Left lung (tissue), 4 donors: ENCODE measurements at regions not wholly inside any gene's neighbourhood (a gene's known extent, or its start where the extent isn't known, plus 50 kb on each side); places are given as distances from the start of the nearest gene placed in this dataset.
"Not testable (repeated sequence)": the region's sequence is repeated elsewhere in the genome, so short reads cannot be mapped to it uniquely, and the experiment has no call there.

ENCODE experiments used
- ATAC-seq: fragments of 200-7000 bp; cut with Tn5 transposase; one replicate; pipeline ENCODE4 v1.9.1; 2020; ENCODE audit warnings: moderate library complexity
- DNase-seq, 4 donors: peaks; one replicate each; pipeline ENCODE4 v3.0.0-alpha.2; 2013 to 2020
- H3K27ac ChIP-seq, 2 donors: fragments of 200-600 bp; sonication (generic) in 1 of 2; one replicate each; pipeline versions ENCODE4 v1.5.0 to v1.8.0; 2020 to 2021
- H3K27me3 ChIP-seq, 2 donors: fragments of 200-600 bp; sonication (generic) in 1 of 2; one replicate each; pipeline versions ENCODE4 v1.5.0 to v1.8.0; 2020 to 2021
- H3K36me3 ChIP-seq, 2 donors: fragments of 200-600 bp; sonication (generic) in 1 of 2; one replicate each; pipeline versions ENCODE4 v1.5.0 to v1.8.0; 2020 to 2021
- H3K4me1 ChIP-seq, 2 donors: fragments of 200-600 bp; one replicate each; pipeline ENCODE4 v1.8.0; 2021
- H3K4me3 ChIP-seq, 2 donors: fragments of 200-600 bp; sonication (generic) in 1 of 2; one replicate each; pipeline versions ENCODE4 v1.5.0 to v1.8.0; 2020 to 2021; ENCODE audit warnings: mild to moderate bottlenecking in 1 of 2
- H3K9me3 ChIP-seq, 2 donors: fragments of 200-600 bp; sonication (generic) in 1 of 2; one replicate each; pipeline versions ENCODE4 v1.5.0 to v1.8.0; 2020 to 2021
- intact Hi-C, 2 donors: fragments of 100-400 bp; cut with DNase I; formaldehyde crosslinking; loops; one replicate each; pipeline versions ENCODE4 v1.11.2 to v1.14.2; 2022
- TF ChIP-seq, protein P1 (sequence below), 2 donors: fragments of 200-600 bp; sonication (generic) in 1 of 2; IDR thresholded peaks; one replicate each; pipeline versions ENCODE4 v1.5.0 to v1.8.0; 2021; ENCODE audit warnings: antibody characterized with exemption in 2 of 2
- donor health status: DM: no; HTN: yes; CAD: no.
- donor health status: DM: no; HTN: no; CAD: no.

DNA sequence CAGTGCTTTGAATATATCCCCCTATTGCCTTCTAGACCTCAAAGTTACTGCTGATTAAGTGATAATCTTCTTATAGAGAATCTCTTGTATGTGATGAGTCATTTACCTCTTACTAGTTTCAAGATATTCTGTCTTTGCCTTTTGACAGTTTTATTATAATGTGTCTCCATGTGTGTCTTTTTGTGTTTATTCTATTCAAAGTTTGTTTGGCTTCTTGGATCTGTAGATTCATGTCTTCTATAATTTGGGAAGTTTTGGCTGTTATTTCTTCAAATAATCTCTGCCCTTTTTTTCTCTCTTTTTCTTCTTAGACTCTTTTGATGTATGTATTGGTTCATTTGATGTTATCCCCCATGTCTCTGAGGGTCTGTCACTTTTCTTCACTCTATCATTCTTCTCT lies 915.7 kb upstream of the GRIA3 start:
- no peak overlapping the region for H3K4me3 ChIP-seq
- ATAC-seq (no peak), DNase-seq (no peak)
- H3K27me3 ChIP-seq: no peaks in the 10 kb centered on the region
- H3K9me3 ChIP-seq: no peaks in the 10 kb centered on the region
- H3K27ac ChIP-seq: no peak overlapping the region
- no peaks in the 10 kb centered on the region for H3K4me1 ChIP-seq
- H3K36me3 ChIP-seq: no peaks in the 10 kb centered on the region
- intact Hi-C loops: no loop called here
- TF ChIP-seq, protein P1, sequence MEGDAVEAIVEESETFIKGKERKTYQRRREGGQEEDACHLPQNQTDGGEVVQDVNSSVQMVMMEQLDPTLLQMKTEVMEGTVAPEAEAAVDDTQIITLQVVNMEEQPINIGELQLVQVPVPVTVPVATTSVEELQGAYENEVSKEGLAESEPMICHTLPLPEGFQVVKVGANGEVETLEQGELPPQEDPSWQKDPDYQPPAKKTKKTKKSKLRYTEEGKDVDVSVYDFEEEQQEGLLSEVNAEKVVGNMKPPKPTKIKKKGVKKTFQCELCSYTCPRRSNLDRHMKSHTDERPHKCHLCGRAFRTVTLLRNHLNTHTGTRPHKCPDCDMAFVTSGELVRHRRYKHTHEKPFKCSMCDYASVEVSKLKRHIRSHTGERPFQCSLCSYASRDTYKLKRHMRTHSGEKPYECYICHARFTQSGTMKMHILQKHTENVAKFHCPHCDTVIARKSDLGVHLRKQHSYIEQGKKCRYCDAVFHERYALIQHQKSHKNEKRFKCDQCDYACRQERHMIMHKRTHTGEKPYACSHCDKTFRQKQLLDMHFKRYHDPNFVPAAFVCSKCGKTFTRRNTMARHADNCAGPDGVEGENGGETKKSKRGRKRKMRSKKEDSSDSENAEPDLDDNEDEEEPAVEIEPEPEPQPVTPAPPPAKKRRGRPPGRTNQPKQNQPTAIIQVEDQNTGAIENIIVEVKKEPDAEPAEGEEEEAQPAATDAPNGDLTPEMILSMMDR (IDR thresholded peaks at IDR 0.05): no peak

DNA sequence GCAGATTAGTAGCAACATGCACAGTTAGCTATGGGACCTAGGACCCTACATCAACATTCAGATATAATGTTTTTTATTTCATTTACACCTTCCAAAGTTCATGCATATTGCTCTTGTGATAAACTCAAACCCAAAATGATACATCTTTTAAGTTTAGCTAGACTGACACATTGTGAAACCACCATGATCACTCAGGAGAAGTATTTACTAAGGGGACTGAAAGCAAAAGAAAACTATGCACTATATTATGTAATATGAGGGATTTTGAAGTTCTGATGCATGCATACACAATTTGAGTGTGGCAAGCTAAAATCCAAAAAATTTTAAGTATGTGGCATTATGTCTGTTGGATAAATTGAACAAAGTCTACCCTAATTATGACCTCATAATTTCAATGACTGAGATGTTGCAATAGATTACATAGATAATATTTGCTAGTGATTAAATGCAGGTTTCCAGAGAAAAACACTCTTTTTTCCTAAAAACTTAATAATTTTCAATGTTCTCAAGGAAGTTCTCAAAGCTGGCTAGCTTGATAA lies 914.8 kb upstream of the GRIA3 start:
- Histone ChIP-seq H3K27me3 (no peaks in the 10 kb centered on the region), H3K9me3 (no peaks in the 10 kb centered on the region), H3K36me3 (no peaks in the 10 kb centered on the region), H3K4me1 (no peaks in the 10 kb centered on the region), H3K27ac (no peak overlapping the region), H3K4me3 (no peak overlapping the region)
- TF ChIP-seq, protein P1 (IDR thresholded peaks at IDR 0.05): no peak
- intact Hi-C loops: no loop called here
- ATAC-seq (no peak), DNase-seq (no peak)

DNA sequence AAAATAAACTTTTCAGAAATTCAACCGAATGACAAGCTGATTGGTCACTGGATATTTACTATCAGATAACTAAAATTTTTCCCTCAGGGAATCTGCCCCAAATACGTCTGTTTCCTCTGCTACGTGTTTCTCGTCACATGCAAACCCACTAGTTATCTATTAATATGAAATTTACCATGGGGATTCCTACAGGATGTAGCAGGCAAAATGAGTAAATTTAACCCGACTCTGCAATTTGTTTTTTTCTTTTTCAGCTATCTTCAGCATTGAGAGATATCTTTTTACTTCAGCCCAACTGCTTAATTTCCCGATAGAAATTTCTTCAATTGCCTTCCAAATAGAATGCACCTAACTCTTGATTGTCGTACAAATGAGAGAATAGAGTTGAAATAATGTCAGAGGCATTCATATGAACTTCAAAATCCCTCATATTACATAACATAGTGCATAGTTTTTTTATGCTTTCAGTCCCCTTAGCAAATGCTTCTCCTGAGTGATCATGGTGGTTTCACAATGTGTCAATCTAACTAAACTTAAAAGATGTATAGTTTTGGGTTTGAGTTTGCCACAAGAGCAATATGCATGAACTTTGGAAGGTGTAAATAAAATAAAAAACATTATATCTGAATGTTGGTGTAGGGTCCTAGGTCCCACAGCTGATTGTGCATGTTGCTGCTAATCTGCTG lies 913.1 kb upstream of the GRIA3 start:
- Histone ChIP-seq H3K27ac (no peak overlapping the region), H3K9me3 (no peaks in the 10 kb centered on the region), H3K4me3 (no peak overlapping the region), H3K27me3 (no peaks in the 10 kb centered on the region), H3K4me1 (no peaks in the 10 kb centered on the region), H3K36me3 (no peaks in the 10 kb centered on the region)
- intact Hi-C loops: no loop called here
- DNase-seq (no peak), ATAC-seq (no peak)
- TF ChIP-seq, protein P1 (IDR thresholded peaks at IDR 0.05): no peak

DNA sequence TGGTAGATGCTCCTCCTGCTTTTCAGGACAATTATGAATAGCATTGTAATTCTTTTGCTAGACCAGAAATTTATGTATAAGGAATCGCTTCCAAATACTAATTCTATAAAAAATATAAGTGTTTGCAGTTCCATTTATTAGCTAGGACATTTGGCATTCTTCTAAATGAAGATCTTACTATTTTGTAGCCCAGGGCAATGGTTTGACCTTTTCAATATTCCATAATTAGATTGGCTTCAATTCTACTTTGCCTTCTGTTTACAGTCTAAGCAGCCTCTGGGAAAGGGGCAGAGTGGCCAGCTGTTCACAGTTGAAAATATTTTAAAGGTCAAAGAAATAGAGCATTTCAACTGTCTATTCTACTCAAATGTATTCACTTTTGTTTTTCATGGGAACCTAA lies 912.1 kb upstream of the GRIA3 start:
- intact Hi-C loops: no loop called here
- Histone ChIP-seq H3K36me3 (no peaks in the 10 kb centered on the region), H3K4me3 (no peak overlapping the region), H3K27ac (no peak overlapping the region), H3K9me3 (no peaks in the 10 kb centered on the region), H3K27me3 (no peaks in the 10 kb centered on the region), H3K4me1 (no peaks in the 10 kb centered on the region)
- ATAC-seq (no peak), DNase-seq (no peak)
- TF ChIP-seq, protein P1 (IDR thresholded peaks at IDR 0.05): no peak

DNA sequence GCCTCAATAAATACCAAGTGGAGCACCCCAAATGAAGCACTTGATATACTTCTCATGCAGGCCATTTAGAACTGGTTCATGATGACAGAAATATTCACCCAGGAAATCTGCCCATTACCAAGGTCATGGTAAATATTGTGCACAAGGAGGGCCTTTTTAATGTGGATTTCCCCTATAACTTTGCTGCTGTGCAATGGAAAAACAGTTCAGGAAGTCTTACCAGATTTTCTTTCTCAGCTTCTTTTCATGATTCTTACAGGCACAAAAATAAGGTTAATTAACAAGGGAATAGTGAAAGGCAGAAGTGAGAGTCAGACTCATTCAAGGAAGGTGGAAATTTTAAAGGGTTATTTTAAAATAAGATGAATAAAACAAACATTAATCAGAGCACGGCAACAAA lies 904.3 kb upstream of the GRIA3 start:
- H3K4me3 ChIP-seq: no peak overlapping the region
- H3K4me1 ChIP-seq: no peaks in the 10 kb centered on the region
- H3K27me3 ChIP-seq: no peaks in the 10 kb centered on the region
- no peaks in the 10 kb centered on the region for H3K36me3 ChIP-seq
- TF ChIP-seq, protein P1 (IDR thresholded peaks at IDR 0.05): no peak
- H3K27ac ChIP-seq: no peak overlapping the region
- intact Hi-C loops: no loop called here
- ATAC-seq: no peak
- DNase-seq: no peak
- H3K9me3 ChIP-seq: no peaks in the 10 kb centered on the region

DNA sequence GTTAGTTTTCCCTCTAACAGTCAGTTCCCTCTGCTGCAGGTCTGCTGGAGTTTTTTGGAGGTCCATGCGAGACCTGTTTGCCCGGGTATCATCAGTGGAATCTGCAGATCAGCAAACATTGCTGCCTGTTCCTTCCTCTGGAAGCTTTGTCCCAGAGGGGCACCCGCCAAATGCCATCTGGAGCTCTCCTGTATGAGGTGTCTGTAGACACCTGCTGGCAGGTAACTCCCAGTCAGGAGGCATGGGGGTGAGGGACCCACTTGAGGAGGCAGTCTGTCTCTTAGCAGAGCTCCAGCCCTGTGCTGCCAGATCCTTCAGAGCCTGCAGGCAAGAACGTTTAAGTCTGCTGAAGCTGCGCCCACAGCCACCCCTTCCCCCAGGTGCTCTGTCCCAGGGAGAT lies 884.3 kb upstream of the GRIA3 start:
- H3K9me3 ChIP-seq, H3K4me3 ChIP-seq, H3K4me1 ChIP-seq, DNase-seq, H3K36me3 ChIP-seq, ATAC-seq, H3K27me3 ChIP-seq, H3K27ac ChIP-seq, intact Hi-C loops: not testable (repeated sequence)
